ENCODE measurements at regions not wholly inside any gene's neighbourhood (a gene's known extent, or its start where the extent isn't known, plus 50 kb on each side); places are given as distances from the start of the nearest gene placed in this dataset.

GRCh38 chr6:12230523-12230922 lies 59.6 kb upstream of the EDN1 start:
- 84% methylated on average over 6 of the region's 6 CpGs for WGBS (ENCODE audit: low lambda C conversion rate, missing lambda C conversion rate)
- no peak overlapping the region for H2AFZ ChIP-seq
- H3K4me1 ChIP-seq (ENCODE audit: insufficient read depth): peaks cover 3% of the 10 kb centered on the region
- H3K36me3 ChIP-seq (replicated peaks; ENCODE audit: insufficient read depth, low read depth): no peaks in the 10 kb centered on the region
- H4K20me1 ChIP-seq (ENCODE audit: insufficient read depth, poor library complexity, severe bottlenecking): no peaks in the 10 kb centered on the region
- no peak for DNase-seq (ENCODE audit: low spot score)
- no peaks in the 10 kb centered on the region for H3K9me2 ChIP-seq (replicated peaks; ENCODE audit: insufficient read depth)
- no peak for TF ChIP-seq EZH2 (IDR thresholded peaks at IDR 0.05; ENCODE audit: borderline replicate concordance)
- no peak for TF ChIP-seq EZH2phosphoT487 (IDR thresholded peaks at IDR 0.05; ENCODE audit: low read depth, severe bottlenecking, unreplicated experiment)
- no peak for TF ChIP-seq CTCF (IDR thresholded peaks at IDR 0.05; ENCODE audit: poor library complexity)
- no peak overlapping the region for H3K4me3 ChIP-seq
- H3K27me3 ChIP-seq: no peaks in the 10 kb centered on the region
- H3K79me2 ChIP-seq: no peaks in the 10 kb centered on the region
- H3K4me2 ChIP-seq: no peak overlapping the region
- H3K9me3 ChIP-seq (ENCODE audit: low read depth): no peaks in the 10 kb centered on the region
- H3K27ac ChIP-seq: no peak overlapping the region

DNA sequence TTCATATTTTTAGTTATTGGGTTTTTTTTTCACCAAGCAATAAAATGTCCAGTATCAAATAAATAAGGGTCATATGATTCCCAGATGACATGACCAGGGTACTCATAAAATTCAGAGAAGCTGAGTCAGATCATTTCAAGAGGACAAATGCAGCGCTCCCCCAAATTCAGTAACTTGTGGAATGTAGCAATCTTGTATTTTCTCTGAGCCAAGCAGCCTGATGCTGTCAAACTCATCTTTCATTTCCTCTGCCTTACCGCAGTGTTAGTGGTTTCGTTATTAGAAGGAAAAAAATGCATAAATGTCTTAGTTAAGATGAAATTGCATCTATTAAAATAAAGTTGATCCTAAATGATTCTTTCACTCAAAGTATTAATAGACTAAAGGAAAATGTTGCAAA lies 57.8 kb upstream of the EDN1 start:
- Histone ChIP-seq H2AFZ (no peak overlapping the region), H3K4me2 (no peak overlapping the region), H3K27me3 (no peaks in the 10 kb centered on the region), H3K4me3 (no peak overlapping the region), H3K9me2 (replicated peaks; ENCODE audit: insufficient read depth) (no peaks in the 10 kb centered on the region), H3K4me1 (ENCODE audit: insufficient read depth) (peaks cover 3% of the 10 kb centered on the region), H3K27ac (no peak overlapping the region), H3K36me3 (replicated peaks; ENCODE audit: insufficient read depth, low read depth) (no peaks in the 10 kb centered on the region), H4K20me1 (ENCODE audit: insufficient read depth, poor library complexity, severe bottlenecking) (no peaks in the 10 kb centered on the region), H3K9me3 (ENCODE audit: low read depth) (no peaks in the 10 kb centered on the region), H3K79me2 (no peaks in the 10 kb centered on the region)
- no peak for TF ChIP-seq CTCF (IDR thresholded peaks at IDR 0.05; ENCODE audit: poor library complexity)
- no peak for TF ChIP-seq EZH2phosphoT487 (IDR thresholded peaks at IDR 0.05; ENCODE audit: low read depth, severe bottlenecking, unreplicated experiment)
- no peak for TF ChIP-seq EZH2 (IDR thresholded peaks at IDR 0.05; ENCODE audit: borderline replicate concordance)
- no peak for DNase-seq (ENCODE audit: low spot score)
- WGBS (ENCODE audit: low lambda C conversion rate, missing lambda C conversion rate): 83% methylated on average over 3 of the region's 3 CpGs

GRCh38 chr6:12232821-12233220 lies 57.3 kb upstream of the EDN1 start:
- no peaks in the 10 kb centered on the region for H4K20me1 ChIP-seq (ENCODE audit: insufficient read depth, poor library complexity, severe bottlenecking)
- DNase-seq (ENCODE audit: low spot score): no peak
- peaks cover 3% of the 10 kb centered on the region for H3K4me1 ChIP-seq (ENCODE audit: insufficient read depth)
- no peaks in the 10 kb centered on the region for H3K9me2 ChIP-seq (replicated peaks; ENCODE audit: insufficient read depth)
- no peak overlapping the region for H3K4me2 ChIP-seq
- no peak overlapping the region for H3K4me3 ChIP-seq
- no peak overlapping the region for H3K27ac ChIP-seq
- H3K36me3 ChIP-seq (replicated peaks; ENCODE audit: insufficient read depth, low read depth): no peaks in the 10 kb centered on the region
- H3K27me3 ChIP-seq: no peaks in the 10 kb centered on the region
- 37% methylated on average over 1 of the region's 1 CpG for WGBS (ENCODE audit: low lambda C conversion rate, missing lambda C conversion rate)
- TF ChIP-seq EZH2 (IDR thresholded peaks at IDR 0.05; ENCODE audit: borderline replicate concordance): no peak
- no peak for TF ChIP-seq EZH2phosphoT487 (IDR thresholded peaks at IDR 0.05; ENCODE audit: low read depth, severe bottlenecking, unreplicated experiment)
- TF ChIP-seq CTCF (IDR thresholded peaks at IDR 0.05; ENCODE audit: poor library complexity): no peak
- H3K79me2 ChIP-seq: no peaks in the 10 kb centered on the region
- no peak overlapping the region for H2AFZ ChIP-seq
- no peaks in the 10 kb centered on the region for H3K9me3 ChIP-seq (ENCODE audit: low read depth)
